GM20431 (cell line): ENCODE measurements at regions not wholly inside any gene's neighbourhood (a gene's known extent, or its start where the extent isn't known, plus 50 kb on each side); places are given as distances from the start of the nearest gene placed in this dataset.

Experiments used
- in situ Hi-C: fragments of 300-500 bp; cut with MseI, MboI; formaldehyde crosslinking; loops from one replicate; pipeline ENCODE4 v1.15.0; 2020; ENCODE audit warnings: low sequenced_read_pairs; ENCODE audit not compliant: unreplicated experiment

- in situ Hi-C loops = no loop called here
These were observed 167.2 kb upstream of the BMP4 start for GRCh38 chr14:54123841-54124240.

- in situ Hi-C loops = no loop called here
These were observed 168.5 kb upstream of the BMP4 start for GRCh38 chr14:54125109-54125508.

GRCh38 chr14:54126947-54127346 is 170.3 kb upstream of the BMP4 start:
- in situ Hi-C loops = no loop called here

GRCh38 chr14:54127526-54127925 is 170.9 kb upstream of the BMP4 start:
- in situ Hi-C loops = no loop called here

- in situ Hi-C loops = no loop called here
These were observed 173.4 kb upstream of the BMP4 start for GRCh38 chr14:54129850-54130640.

GRCh38 chr14:54132496-54132895 is 175.9 kb upstream of the BMP4 start:
- in situ Hi-C loops = no loop called here

GRCh38 chr14:54133896-54134295 is 177.3 kb upstream of the BMP4 start:
- in situ Hi-C loops = no loop called here

GRCh38 chr14:54135804-54136280 is 179.2 kb upstream of the BMP4 start:
- in situ Hi-C loops = no loop called here

- in situ Hi-C loops = no loop called here
These were observed 180.4 kb upstream of the BMP4 start for GRCh38 chr14:54136894-54137613.

GRCh38 chr14:54137614-54137961 is 181.0 kb upstream of the BMP4 start:
- in situ Hi-C loops = no loop called here

GRCh38 chr14:54138024-54138353 is 181.4 kb upstream of the BMP4 start:
- in situ Hi-C loops = no loop called here

- in situ Hi-C loops = no loop called here
These were observed 181.9 kb upstream of the BMP4 start for GRCh38 chr14:54138354-54139038.

- in situ Hi-C loops = no loop called here
These were observed 183.9 kb upstream of the BMP4 start for GRCh38 chr14:54140551-54140950.

- in situ Hi-C loops = no loop called here
These were observed 190.0 kb upstream of the BMP4 start for GRCh38 chr14:54146601-54147000.

GRCh38 chr14:54147282-54147681 is 190.7 kb upstream of the BMP4 start:
- in situ Hi-C loops = no loop called here

GRCh38 chr14:54147758-54148157 is 191.1 kb upstream of the BMP4 start:
- in situ Hi-C loops = no loop called here

GRCh38 chr14:54148251-54148650 is 191.6 kb upstream of the BMP4 start:
- in situ Hi-C loops = no loop called here

GRCh38 chr14:54152351-54152750 is 195.7 kb upstream of the BMP4 start:
- in situ Hi-C loops = loop anchor here (25.0 kb wide), 1 partner anchor 615 kb away; no protein-coding TSS in a partner anchor

GRCh38 chr14:54166049-54166950 is 209.7 kb upstream of the BMP4 start:
- in situ Hi-C loops = loop anchor here (25.0 kb wide), 1 partner anchor 629 kb away; no protein-coding TSS in a partner anchor

- in situ Hi-C loops = loop anchor here (25.0 kb wide), 1 partner anchor 631 kb away; no protein-coding TSS in a partner anchor
These were observed 211.9 kb upstream of the BMP4 start for GRCh38 chr14:54168489-54168888.
